ENCODE measurements at regions not wholly inside any gene's neighbourhood (a gene's known extent, or its start where the extent isn't known, plus 50 kb on each side); places are given as distances from the start of the nearest gene placed in this dataset.
"Not testable (repeated sequence)": the region's sequence is repeated elsewhere in the genome, so short reads cannot be mapped to it uniquely, and the experiment has no call there.

GRCh38 chr6:115064680-115065079 is 721.9 kb upstream of the HS3ST5 start:
- DNase-seq (ENCODE audit: low spot score): no peak

GRCh38 chr6:115060581-115060980 is 717.8 kb upstream of the HS3ST5 start:
- no peak for DNase-seq (ENCODE audit: low spot score)

GRCh38 chr6:115058414-115059211 is 715.8 kb upstream of the HS3ST5 start:
- DNase-seq (ENCODE audit: low spot score): no peak

- DNase-seq (ENCODE audit: low spot score): no peak
Observed at GRCh38 chr6:115055579-115055978, 712.8 kb upstream of the HS3ST5 start.

- not testable (repeated sequence) for DNase-seq (ENCODE audit: low spot score)
Observed at GRCh38 chr6:115054242-115054641, 711.4 kb upstream of the HS3ST5 start.

- DNase-seq (ENCODE audit: low spot score): no peak
Observed at GRCh38 chr6:115053169-115053860, 710.5 kb upstream of the HS3ST5 start.

GRCh38 chr6:115016593-115016992 is 673.8 kb upstream of the HS3ST5 start:
- no peak for DNase-seq (ENCODE audit: low spot score)

- no peak for DNase-seq (ENCODE audit: low spot score)
Observed at GRCh38 chr6:115004982-115005381, 662.2 kb upstream of the HS3ST5 start.

- no peak for DNase-seq (ENCODE audit: low spot score)
Observed at GRCh38 chr6:115004204-115004603, 661.4 kb upstream of the HS3ST5 start.

- no peak for DNase-seq (ENCODE audit: low spot score)
Observed at GRCh38 chr6:115001731-115002350, 659.0 kb upstream of the HS3ST5 start.

- DNase-seq (ENCODE audit: low spot score): no peak
Observed at GRCh38 chr6:115000736-115001135, 657.9 kb upstream of the HS3ST5 start.

- no peak for DNase-seq (ENCODE audit: low spot score)
Observed at GRCh38 chr6:114998492-114998891, 655.7 kb upstream of the HS3ST5 start.

GRCh38 chr6:114997813-114998292 is 655.0 kb upstream of the HS3ST5 start:
- no peak for DNase-seq (ENCODE audit: low spot score)

GRCh38 chr6:114995526-114995925 is 652.7 kb upstream of the HS3ST5 start:
- no peak for DNase-seq (ENCODE audit: low spot score)

- DNase-seq (ENCODE audit: low spot score): no peak
Observed at GRCh38 chr6:114989279-114989964, 646.6 kb upstream of the HS3ST5 start.

GRCh38 chr6:114987281-114987680 is 644.5 kb upstream of the HS3ST5 start:
- DNase-seq (ENCODE audit: low spot score): no peak

- DNase-seq (ENCODE audit: low spot score): no peak
Observed at GRCh38 chr6:114955363-114955762, 612.5 kb upstream of the HS3ST5 start.

GRCh38 chr6:114952229-114952628 is 609.4 kb upstream of the HS3ST5 start:
- no peak for DNase-seq (ENCODE audit: low spot score)

GRCh38 chr6:114945392-114945791 is 602.6 kb upstream of the HS3ST5 start:
- no peak for DNase-seq (ENCODE audit: low spot score)

- no peak for DNase-seq (ENCODE audit: low spot score)
Observed at GRCh38 chr6:114941078-114941477, 598.3 kb upstream of the HS3ST5 start.

GRCh38 chr6:114940181-114940580 is 597.4 kb upstream of the HS3ST5 start:
- no peak for DNase-seq (ENCODE audit: low spot score)

- DNase-seq (ENCODE audit: low spot score): no peak
Observed at GRCh38 chr6:114939630-114940029, 596.8 kb upstream of the HS3ST5 start.

Measured in LoVo (cell line).